PC-3 (cell line): ENCODE measurements at regions not wholly inside any gene's neighbourhood (a gene's known extent, or its start where the extent isn't known, plus 50 kb on each side); places are given as distances from the start of the nearest gene placed in this dataset.
"Not testable (repeated sequence)": the region's sequence is repeated elsewhere in the genome, so short reads cannot be mapped to it uniquely, and the experiment has no call there.

Source experiments
- ATAC-seq: fragments of 200-7000 bp; cut with Tn5 transposase; 2 replicates; pipeline ENCODE4 v1.9.1; 2020; ENCODE audit warnings: mild to moderate bottlenecking, moderate library complexity
- BruUV-seq: library from RNA; stranded (reverse); fragments of 400-500 nt; replicated peaks from 2 replicates; lab custom pipeline; 2021; lab: Mats Ljungman, UMichigan
- CTCF ChIA-PET: fragments of 300-600 bp; sonication (Branson Sonifier 250); formaldehyde crosslinking; loops from one replicate; lab custom pipeline; 2022; ENCODE audit warnings: antibody characterized with exemption; lab: Charles Lee
- POLR2A ChIA-PET: fragments of 300-600 bp; sonication (Branson Sonifier 250); formaldehyde crosslinking; loops from one replicate; lab custom pipeline; 2022; ENCODE audit warnings: antibody characterized with exemption; ENCODE audit not compliant: unreplicated experiment; lab: Charles Lee
- DNase-seq: peaks from one replicate; pipeline ENCODE4 v3.0.0-alpha.2; 2015
- H2AFZ ChIP-seq: fragments of 300-600 bp; sonication (generic); 2 replicates; pipeline ENCODE4 v1.6.0; 2016; ENCODE audit warnings: antibody characterized with exemption, low read length
- H3F3A ChIP-seq: fragments of 300-600 bp; sonication (generic); one replicate; pipeline ENCODE4 v1.6.0; 2017; ENCODE audit warnings: antibody characterized with exemption, low read length, control low read depth, mild to moderate bottlenecking; ENCODE audit not compliant: unreplicated experiment
- H3K27ac ChIP-seq: fragments of 300-600 bp; sonication (generic); 2 replicates; pipeline ENCODE4 v1.5.1; 2016; ENCODE audit warnings: mild to moderate bottlenecking, low read length
- H3K27me3 ChIP-seq: fragments of 300-600 bp; sonication (generic); 2 replicates; pipeline ENCODE4 v1.6.1; 2016; ENCODE audit warnings: low read length, mixed read lengths
- H3K36me3 ChIP-seq: fragments of 300-600 bp; sonication (generic); 2 replicates; pipeline ENCODE4 v1.6.1; 2016; ENCODE audit warnings: low read depth, mixed run types, low read length, mixed read lengths
- H3K4me1 ChIP-seq: fragments of 300-600 bp; sonication (generic); 2 replicates; pipeline ENCODE4 v1.5.1; 2016; ENCODE audit warnings: low read length; ENCODE audit not compliant: insufficient read depth
- H3K4me2 ChIP-seq: fragments of 300-600 bp; sonication (generic); 2 replicates; pipeline ENCODE4 v1.6.0; 2016; ENCODE audit warnings: low read length
- H3K4me3 ChIP-seq: fragments of 300-600 bp; sonication (generic); 2 replicates; pipeline ENCODE4 v1.5.1; 2016; ENCODE audit warnings: mild to moderate bottlenecking, low read length, mixed read lengths
- H3K79me2 ChIP-seq: fragments of 300-600 bp; sonication (generic); 2 replicates; pipeline ENCODE4 v1.6.1; 2017; ENCODE audit warnings: low read length, mixed read lengths
- H3K9ac ChIP-seq: fragments of 300-600 bp; sonication (generic); 2 replicates; pipeline ENCODE4 v1.6.0; 2016; ENCODE audit warnings: mild to moderate bottlenecking, low read length
- H3K9me2 ChIP-seq: fragments of 300-600 bp; sonication (generic); replicated peaks from 2 replicates; pipeline ENCODE4 v1.6.1; 2016; ENCODE audit warnings: mixed run types, low read length, mixed read lengths
- H3K9me3 ChIP-seq: fragments of 300-600 bp; sonication (generic); 2 replicates; pipeline ENCODE4 v1.6.1; 2016; ENCODE audit warnings: low read length, mixed read lengths
- H4K20me1 ChIP-seq: fragments of 300-600 bp; sonication (generic); 2 replicates; pipeline ENCODE4 v1.6.1; 2016; ENCODE audit warnings: low read length, mixed read lengths
- EZH2 ChIP-seq: fragments of 300-600 bp; sonication (generic); IDR thresholded peaks from one replicate; pipeline ENCODE4 v1.6.1; 2017; ENCODE audit warnings: antibody characterized with exemption, mild to moderate bottlenecking, low read length; ENCODE audit not compliant: unreplicated experiment
- EZH2phosphoT487 ChIP-seq: fragments of 300-600 bp; sonication (generic); IDR thresholded peaks from 2 replicates; pipeline ENCODE4 v1.6.1; 2018; ENCODE audit warnings: mild to moderate bottlenecking, antibody characterized with exemption, low read length, borderline replicate concordance
- intact Hi-C: fragments of 100-400 bp; cut with micrococcal nuclease; formaldehyde crosslinking; loops from 2 replicates; pipeline ENCODE4 v1.9.0; 2023
- TF ChIP-seq, protein P1 (sequence below): fragments of 300-600 bp; sonication (generic); conservative IDR thresholded peaks from 2 replicates; pipeline ENCODE4 v1.5.1; 2017; ENCODE audit warnings: antibody characterized with exemption, low read depth, mild to moderate bottlenecking, low read length

DNA sequence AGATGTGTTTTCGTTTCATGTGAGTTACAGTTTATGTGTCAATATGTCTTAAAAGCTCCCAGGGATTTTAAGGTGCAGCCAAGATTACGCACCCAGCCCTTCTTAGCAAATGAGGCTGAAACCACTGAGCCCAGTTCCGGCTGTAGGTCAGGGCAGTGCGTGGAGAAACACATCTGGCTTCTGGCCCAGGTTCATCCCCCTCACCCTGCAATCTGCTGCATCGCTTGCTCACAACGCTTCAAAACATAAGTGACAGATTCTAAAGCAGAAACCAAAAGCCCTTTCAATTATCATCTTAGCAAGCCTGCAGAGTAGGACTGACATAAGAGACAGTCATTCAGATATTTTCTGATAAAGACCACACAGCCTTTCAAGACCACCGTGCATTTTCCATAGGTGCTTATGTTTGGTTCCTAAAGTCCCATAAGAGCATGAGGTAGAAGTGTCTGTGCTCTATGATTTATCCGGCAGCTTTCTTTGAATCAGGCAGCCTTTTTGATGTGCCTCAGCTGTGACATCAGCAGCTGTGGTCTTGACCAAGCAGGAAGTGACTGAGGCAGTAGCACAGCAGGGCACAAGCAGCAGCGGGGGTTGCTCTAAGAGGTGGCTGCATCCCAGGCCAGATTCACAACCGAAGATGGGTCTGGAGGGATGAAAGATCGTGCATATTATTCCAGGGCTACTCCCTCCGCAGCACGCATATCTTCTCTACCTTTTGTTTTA is 72.1 kb upstream of the LYZL2 start:
- no peak for TF ChIP-seq EZH2phosphoT487
- TF ChIP-seq, protein P1, sequence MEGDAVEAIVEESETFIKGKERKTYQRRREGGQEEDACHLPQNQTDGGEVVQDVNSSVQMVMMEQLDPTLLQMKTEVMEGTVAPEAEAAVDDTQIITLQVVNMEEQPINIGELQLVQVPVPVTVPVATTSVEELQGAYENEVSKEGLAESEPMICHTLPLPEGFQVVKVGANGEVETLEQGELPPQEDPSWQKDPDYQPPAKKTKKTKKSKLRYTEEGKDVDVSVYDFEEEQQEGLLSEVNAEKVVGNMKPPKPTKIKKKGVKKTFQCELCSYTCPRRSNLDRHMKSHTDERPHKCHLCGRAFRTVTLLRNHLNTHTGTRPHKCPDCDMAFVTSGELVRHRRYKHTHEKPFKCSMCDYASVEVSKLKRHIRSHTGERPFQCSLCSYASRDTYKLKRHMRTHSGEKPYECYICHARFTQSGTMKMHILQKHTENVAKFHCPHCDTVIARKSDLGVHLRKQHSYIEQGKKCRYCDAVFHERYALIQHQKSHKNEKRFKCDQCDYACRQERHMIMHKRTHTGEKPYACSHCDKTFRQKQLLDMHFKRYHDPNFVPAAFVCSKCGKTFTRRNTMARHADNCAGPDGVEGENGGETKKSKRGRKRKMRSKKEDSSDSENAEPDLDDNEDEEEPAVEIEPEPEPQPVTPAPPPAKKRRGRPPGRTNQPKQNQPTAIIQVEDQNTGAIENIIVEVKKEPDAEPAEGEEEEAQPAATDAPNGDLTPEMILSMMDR, result no peak
- no peak for TF ChIP-seq EZH2
- CTCF ChIA-PET, result interaction anchor here (1.2 kb wide), 1 partner anchor 14 kb away, joined by 4 read pairs; no protein-coding TSS in a partner anchor
- Histone ChIP-seq H3K27ac (peak overlapping the region; percentile 98), H3F3A (no peaks in the 10 kb centered on the region), H3K4me2 (peak overlapping the region; percentile 70), H4K20me1 (no peaks in the 10 kb centered on the region), H3K9ac (peak overlapping the region; percentile 74), H2AFZ (0 out of 2 replicates have a peak overlapping the region, but pooled peaks have one; percentile 37), H3K9me3 (no peaks in the 10 kb centered on the region), H3K9me2 (no peaks in the 10 kb centered on the region), H3K4me3 (peak overlapping the region; percentile 16; the same call in 1 of the 2 replicates), H3K4me1 (peaks cover 25% of the 10 kb centered on the region), H3K27me3 (no peaks in the 10 kb centered on the region), H3K36me3 (no peaks in the 10 kb centered on the region), H3K79me2 (no peaks in the 10 kb centered on the region)
- DNase-seq (peak; percentile 72), ATAC-seq (peak; percentile 86)
- BruUV-seq, result no TSS peak
- POLR2A ChIA-PET, result no interaction called here
- intact Hi-C loops, result no loop called here

- TF ChIP-seq EZH2 (no peak), EZH2phosphoT487 (no peak)
- TF ChIP-seq, protein P1, result no peak
- Histone ChIP-seq H2AFZ (no peak overlapping the region), H3F3A (peaks cover 9% of the 10 kb centered on the region), H3K9me2 (no peaks in the 10 kb centered on the region), H3K9me3 (no peaks in the 10 kb centered on the region), H3K36me3 (no peaks in the 10 kb centered on the region), H3K4me2 (no peak overlapping the region), H4K20me1 (no peaks in the 10 kb centered on the region), H3K27ac (no peak overlapping the region), H3K4me1 (peaks cover 40% of the 10 kb centered on the region), H3K79me2 (no peaks in the 10 kb centered on the region), H3K9ac (no peak overlapping the region), H3K4me3 (no peak overlapping the region), H3K27me3 (no peaks in the 10 kb centered on the region)
- intact Hi-C loops, result no loop called here
- ChIA-PET CTCF (no interaction called here), POLR2A (no interaction called here)
- ATAC-seq (no peak), DNase-seq (no peak)
- no TSS peak for BruUV-seq
Observed at GRCh38 chr10:30697806-30698205, 68.3 kb upstream of the LYZL2 start.

- H3K9ac ChIP-seq, ATAC-seq, H3K4me2 ChIP-seq, H2AFZ ChIP-seq, intact Hi-C loops, BruUV-seq, H3K27me3 ChIP-seq, H3K9me2 ChIP-seq, H3K9me3 ChIP-seq, H3K27ac ChIP-seq, H3K79me2 ChIP-seq, H3K4me3 ChIP-seq, H3F3A ChIP-seq, H4K20me1 ChIP-seq, H3K36me3 ChIP-seq, DNase-seq, POLR2A ChIA-PET, CTCF ChIA-PET: not testable (repeated sequence)
- H3K4me1 ChIP-seq, result peaks cover 37% of the 10 kb centered on the region
Observed at GRCh38 chr10:30697221-30697620, 67.7 kb upstream of the LYZL2 start.
